ENCODE measurements at regions not wholly inside any gene's neighbourhood (a gene's known extent, or its start where the extent isn't known, plus 50 kb on each side); places are given as distances from the start of the nearest gene placed in this dataset.

DNA sequence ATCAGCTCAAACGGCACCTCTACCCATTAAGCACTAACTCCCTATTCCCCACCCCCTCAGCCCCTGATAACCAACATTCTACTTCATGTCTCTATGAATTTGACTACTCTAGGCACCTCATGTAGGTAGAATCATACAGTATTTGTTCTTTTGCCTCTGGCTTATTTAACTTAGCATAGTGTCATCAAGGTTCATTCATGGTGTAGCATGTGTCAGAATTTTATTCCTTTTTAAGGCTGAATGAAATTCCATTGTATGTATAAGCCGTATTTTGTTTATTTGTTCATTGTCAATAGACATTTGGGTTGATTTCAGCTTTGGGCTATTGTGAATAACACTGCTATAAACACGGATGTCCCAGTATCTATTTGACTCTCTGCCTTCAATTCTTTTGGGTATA is 794.9 kb upstream of the SOX9 start:
- Histone ChIP-seq H3K9me3 (ENCODE audit: insufficient read depth, low read length) (no peaks in the 10 kb centered on the region), H3K27me3 (ENCODE audit: low read length) (no peaks in the 10 kb centered on the region), H3K79me2 (ENCODE audit: insufficient read depth, low read length) (no peaks in the 10 kb centered on the region), H4K20me1 (ENCODE audit: low read depth, low read length) (no peaks in the 10 kb centered on the region), H2AFZ (ENCODE audit: low read depth, low read length, severe bottlenecking) (no peak overlapping the region), H3K4me3 (ENCODE audit: insufficient read depth, low read length, poor library complexity, severe bottlenecking) (no peak overlapping the region), H3K9ac (ENCODE audit: low read length) (no peak overlapping the region), H3K4me2 (ENCODE audit: low read depth, low read length, poor library complexity, severe bottlenecking) (no peak overlapping the region), H3K36me3 (ENCODE audit: low read length) (no peaks in the 10 kb centered on the region), H3K27ac (ENCODE audit: low read depth, low read length) (no peak overlapping the region), H3F3A (ENCODE audit: insufficient read depth) (no peaks in the 10 kb centered on the region), H3K9me2 (replicated peaks; ENCODE audit: insufficient read depth, low read length) (no peaks in the 10 kb centered on the region)
- TF ChIP-seq EZH2phosphoT487 (conservative IDR thresholded peaks at IDR 0.05; ENCODE audit: low read length) = no peak
- TF ChIP-seq, protein P1, sequence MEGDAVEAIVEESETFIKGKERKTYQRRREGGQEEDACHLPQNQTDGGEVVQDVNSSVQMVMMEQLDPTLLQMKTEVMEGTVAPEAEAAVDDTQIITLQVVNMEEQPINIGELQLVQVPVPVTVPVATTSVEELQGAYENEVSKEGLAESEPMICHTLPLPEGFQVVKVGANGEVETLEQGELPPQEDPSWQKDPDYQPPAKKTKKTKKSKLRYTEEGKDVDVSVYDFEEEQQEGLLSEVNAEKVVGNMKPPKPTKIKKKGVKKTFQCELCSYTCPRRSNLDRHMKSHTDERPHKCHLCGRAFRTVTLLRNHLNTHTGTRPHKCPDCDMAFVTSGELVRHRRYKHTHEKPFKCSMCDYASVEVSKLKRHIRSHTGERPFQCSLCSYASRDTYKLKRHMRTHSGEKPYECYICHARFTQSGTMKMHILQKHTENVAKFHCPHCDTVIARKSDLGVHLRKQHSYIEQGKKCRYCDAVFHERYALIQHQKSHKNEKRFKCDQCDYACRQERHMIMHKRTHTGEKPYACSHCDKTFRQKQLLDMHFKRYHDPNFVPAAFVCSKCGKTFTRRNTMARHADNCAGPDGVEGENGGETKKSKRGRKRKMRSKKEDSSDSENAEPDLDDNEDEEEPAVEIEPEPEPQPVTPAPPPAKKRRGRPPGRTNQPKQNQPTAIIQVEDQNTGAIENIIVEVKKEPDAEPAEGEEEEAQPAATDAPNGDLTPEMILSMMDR (IDR thresholded peaks at IDR 0.05; ENCODE audit: insufficient read depth, low read length, poor library complexity, severe bottlenecking) = no peak

DNA sequence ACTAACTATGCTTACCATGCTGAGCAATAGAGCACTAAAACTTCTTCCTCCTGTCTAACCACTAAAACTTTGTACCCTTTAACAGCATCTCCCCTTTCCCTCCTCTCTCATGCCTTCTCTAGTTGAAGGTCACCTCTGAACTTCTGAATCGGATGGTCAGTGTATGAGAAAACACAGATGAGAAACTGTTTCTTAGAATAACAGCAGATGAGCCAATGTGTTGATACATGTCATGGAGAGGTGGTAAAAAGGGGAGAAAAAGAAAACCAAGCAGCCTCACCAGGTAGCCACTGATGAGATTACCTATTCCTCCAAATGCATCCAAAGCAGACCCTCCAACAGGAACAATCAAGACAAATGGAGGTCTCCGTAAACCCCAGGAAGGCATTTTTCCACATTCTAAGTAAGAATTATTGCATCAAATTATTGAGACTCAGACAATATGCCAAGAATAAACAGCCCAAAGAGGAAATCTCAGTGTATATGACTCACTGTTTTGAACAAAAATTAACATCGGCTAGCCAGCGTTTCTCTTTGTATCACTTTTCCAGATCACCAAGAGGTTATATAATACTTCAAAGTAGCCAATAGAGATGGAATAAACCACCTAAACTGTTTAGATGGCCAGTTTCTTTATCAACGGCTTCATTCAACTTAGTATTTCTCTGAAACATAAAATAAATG is 793.3 kb upstream of the SOX9 start:
- no peaks in the 10 kb centered on the region for H3K36me3 ChIP-seq (ENCODE audit: low read length)
- H3K4me3 ChIP-seq (ENCODE audit: insufficient read depth, low read length, poor library complexity, severe bottlenecking) = no peak overlapping the region
- no peaks in the 10 kb centered on the region for H3F3A ChIP-seq (ENCODE audit: insufficient read depth)
- no peaks in the 10 kb centered on the region for H3K9me2 ChIP-seq (replicated peaks; ENCODE audit: insufficient read depth, low read length)
- H3K9me3 ChIP-seq (ENCODE audit: insufficient read depth, low read length) = no peaks in the 10 kb centered on the region
- H3K4me2 ChIP-seq (ENCODE audit: low read depth, low read length, poor library complexity, severe bottlenecking) = no peak overlapping the region
- TF ChIP-seq, protein P1 (IDR thresholded peaks at IDR 0.05; ENCODE audit: insufficient read depth, low read length, poor library complexity, severe bottlenecking) = no peak
- TF ChIP-seq EZH2phosphoT487 (conservative IDR thresholded peaks at IDR 0.05; ENCODE audit: low read length) = no peak
- no peak overlapping the region for H3K9ac ChIP-seq (ENCODE audit: low read length)
- H4K20me1 ChIP-seq (ENCODE audit: low read depth, low read length) = no peaks in the 10 kb centered on the region
- H3K27me3 ChIP-seq (ENCODE audit: low read length) = no peaks in the 10 kb centered on the region
- H3K27ac ChIP-seq (ENCODE audit: low read depth, low read length) = no peak overlapping the region
- no peak overlapping the region for H2AFZ ChIP-seq (ENCODE audit: low read depth, low read length, severe bottlenecking)
- H3K79me2 ChIP-seq (ENCODE audit: insufficient read depth, low read length) = no peaks in the 10 kb centered on the region

DNA sequence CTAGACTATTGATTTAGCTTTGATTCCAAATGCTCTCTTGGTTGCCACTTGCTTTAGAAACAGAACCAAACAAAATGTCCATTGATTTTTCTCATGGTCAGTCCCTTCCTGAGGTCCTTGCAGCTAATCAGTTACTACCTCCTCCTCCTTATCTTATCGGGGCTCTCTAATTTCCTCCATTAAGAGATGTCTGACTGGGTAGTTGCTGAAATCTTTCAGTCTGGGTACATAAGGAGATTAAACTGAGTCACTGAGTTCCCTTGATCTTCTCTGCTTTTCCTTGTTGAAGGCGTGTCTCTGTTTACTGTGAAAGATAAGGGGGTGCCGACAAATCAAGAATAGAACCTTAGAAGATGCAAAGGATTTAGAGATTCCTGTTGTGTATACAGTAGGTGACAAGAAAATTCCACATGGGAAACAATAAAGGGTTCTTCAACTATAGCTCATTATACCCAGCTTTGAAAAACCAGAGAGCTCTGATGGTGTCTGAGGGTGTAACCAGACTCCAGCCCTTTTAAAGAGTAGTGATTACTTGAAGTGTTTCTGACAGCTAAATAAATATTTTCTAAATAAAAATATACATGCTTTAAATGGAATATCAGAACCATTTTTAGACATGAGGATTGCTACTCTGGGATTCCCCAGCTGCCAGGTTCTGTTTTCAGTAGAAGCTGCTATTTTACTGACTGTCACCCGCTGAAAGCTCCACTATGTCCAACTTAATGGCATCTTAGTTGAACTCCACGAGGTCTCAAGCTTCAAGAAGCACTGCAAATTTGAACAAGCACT is 791.3 kb upstream of the SOX9 start:
- H2AFZ ChIP-seq (ENCODE audit: low read depth, low read length, severe bottlenecking) = no peak overlapping the region
- no peak overlapping the region for H3K4me3 ChIP-seq (ENCODE audit: insufficient read depth, low read length, poor library complexity, severe bottlenecking)
- no peaks in the 10 kb centered on the region for H3F3A ChIP-seq (ENCODE audit: insufficient read depth)
- H3K27me3 ChIP-seq (ENCODE audit: low read length) = no peaks in the 10 kb centered on the region
- H3K4me2 ChIP-seq (ENCODE audit: low read depth, low read length, poor library complexity, severe bottlenecking) = no peak overlapping the region
- no peak overlapping the region for H3K9ac ChIP-seq (ENCODE audit: low read length)
- no peaks in the 10 kb centered on the region for H3K9me3 ChIP-seq (ENCODE audit: insufficient read depth, low read length)
- H4K20me1 ChIP-seq (ENCODE audit: low read depth, low read length) = no peaks in the 10 kb centered on the region
- TF ChIP-seq, protein P1 (IDR thresholded peaks at IDR 0.05; ENCODE audit: insufficient read depth, low read length, poor library complexity, severe bottlenecking) = no peak
- TF ChIP-seq EZH2phosphoT487 (conservative IDR thresholded peaks at IDR 0.05; ENCODE audit: low read length) = no peak
- no peaks in the 10 kb centered on the region for H3K79me2 ChIP-seq (ENCODE audit: insufficient read depth, low read length)
- no peaks in the 10 kb centered on the region for H3K9me2 ChIP-seq (replicated peaks; ENCODE audit: insufficient read depth, low read length)
- no peaks in the 10 kb centered on the region for H3K36me3 ChIP-seq (ENCODE audit: low read length)
- no peak overlapping the region for H3K27ac ChIP-seq (ENCODE audit: low read depth, low read length)
